ENCODE measurements at regions not wholly inside any gene's neighbourhood (a gene's known extent, or its start where the extent isn't known, plus 50 kb on each side); places are given as distances from the start of the nearest gene placed in this dataset.

DNA sequence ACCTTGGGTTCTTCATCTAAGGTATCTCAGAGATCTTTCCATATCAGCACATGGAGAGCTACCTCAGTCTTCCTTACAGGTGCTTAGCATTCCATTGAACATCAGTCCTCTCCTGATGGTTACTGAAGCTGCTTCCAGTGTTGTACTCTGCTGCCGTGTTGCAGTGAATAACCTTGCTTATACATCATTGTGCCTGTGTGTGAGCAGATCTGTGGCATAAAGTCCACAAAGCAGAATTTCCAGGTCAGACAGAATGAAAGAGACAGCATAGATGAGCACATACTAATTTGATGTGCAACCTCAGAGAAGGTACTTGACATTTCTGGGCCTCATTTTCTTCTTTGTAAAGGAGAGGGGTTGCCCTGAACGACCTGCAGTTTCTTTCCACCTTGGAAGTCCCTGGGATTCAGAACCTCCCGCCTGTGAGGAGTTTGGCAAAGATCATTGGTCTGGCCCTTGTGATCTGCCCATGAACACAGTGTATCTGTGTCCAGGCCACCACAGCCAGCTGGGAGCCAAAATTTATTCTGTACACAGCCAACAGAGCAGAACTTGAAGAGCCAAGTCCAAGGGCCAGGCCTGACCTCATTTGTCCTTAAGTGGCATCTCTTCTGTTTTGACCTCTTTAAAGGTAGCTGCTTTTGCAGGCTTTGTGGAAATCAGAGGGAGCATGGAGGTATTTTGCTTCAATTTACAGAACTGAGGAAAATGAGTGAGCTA is 57.2 kb upstream of the SLC7A14 start:
- Histone ChIP-seq H3K27ac (ENCODE audit: insufficient read depth, low read depth, low read length) (no peak overlapping the region), H4K20me1 (replicated peaks; ENCODE audit: control insufficient read depth, extremely low read depth, insufficient read depth, low read length) (no peaks in the 10 kb centered on the region), H3K36me3 (ENCODE audit: control insufficient read depth in 2 of 2, extremely low read depth in 1 of 2, insufficient read depth in 2 of 2, low read length in 2 of 2) (no peaks in the 10 kb centered on the region), H3K9ac (replicated peaks; ENCODE audit: extremely low read depth, insufficient read depth, low read length) (no peak overlapping the region), H3K4me1 (ENCODE audit: control insufficient read depth, extremely low read depth, insufficient read depth, low read length) (no peaks in the 10 kb centered on the region), H3K4me2 (ENCODE audit: insufficient read depth, low read length) (no peak overlapping the region), H3K9me3 (replicated peaks; ENCODE audit: control insufficient read depth, insufficient read depth, low read length) (no peaks in the 10 kb centered on the region), H3K27me3 (ENCODE audit: control insufficient read depth in 2 of 2, insufficient read depth in 2 of 2, low read length in 2 of 2) (no peaks in the 10 kb centered on the region), H3K79me2 (ENCODE audit: control insufficient read depth, insufficient read depth, low read length) (no peaks in the 10 kb centered on the region), H3K9me1 (replicated peaks; ENCODE audit: control insufficient read depth, extremely low read depth, insufficient read depth, low read length) (no peaks in the 10 kb centered on the region), H3K4me3 (replicated peaks in 1 of 3; ENCODE audit: insufficient read depth in 1 of 3, low read depth in 1 of 3, low read length in 3 of 3) (no peak overlapping the region), H2AFZ (ENCODE audit: low read depth, low read length) (no peak overlapping the region)
- BruUV-seq (replicated peaks): no TSS peak
- no peak for DNase-seq (ENCODE audit: low read depth, low spot score)
- dilution Hi-C loops (cut with MboI; ENCODE audit: extremely low pct_ligation_motif_present, low sequenced_read_pairs): no loop called here
- POLR2A ChIA-PET: no interaction called here
- TF ChIP-seq EZH2 (IDR thresholded peaks at IDR 0.05; ENCODE audit: borderline replicate concordance, low read depth, low read length, severe bottlenecking) (no peak), CTCF (IDR thresholded peaks at IDR 0.05; ENCODE audit: extremely low read depth in 1 of 2, insufficient read depth in 1 of 2, low read depth in 1 of 2, low read length in 2 of 2) (no peak), POLR2AphosphoS5 (IDR thresholded peaks at IDR 0.05; ENCODE audit: insufficient read depth, low read depth, low read length) (no peak), FOS (IDR thresholded peaks at IDR 0.05; ENCODE audit: borderline replicate concordance, insufficient read depth, low read length) (no peak), GATA2 (IDR thresholded peaks at IDR 0.05; ENCODE audit: insufficient read depth, insufficient read length, low read depth, low read length) (no peak), MYC (IDR thresholded peaks at IDR 0.05; ENCODE audit: low read depth, low read length) (no peak), POLR2A (IDR thresholded peaks at IDR 0.05; ENCODE audit: low read depth, low read length) (no peak)
- TF ChIP-seq, protein P1, sequence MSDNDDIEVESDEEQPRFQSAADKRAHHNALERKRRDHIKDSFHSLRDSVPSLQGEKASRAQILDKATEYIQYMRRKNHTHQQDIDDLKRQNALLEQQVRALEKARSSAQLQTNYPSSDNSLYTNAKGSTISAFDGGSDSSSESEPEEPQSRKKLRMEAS (IDR thresholded peaks at IDR 0.05; ENCODE audit: insufficient read depth, insufficient read length): no peak
- CTCF ChIA-PET: no interaction called here
- intact Hi-C loops (cut with micrococcal nuclease): no loop called here
- FAIRE-seq: no peak
